HG02938 (cell line): ENCODE measurements at regions not wholly inside any gene's neighbourhood (a gene's known extent, or its start where the extent isn't known, plus 50 kb on each side); places are given as distances from the start of the nearest gene placed in this dataset.

Source experiments
- ATAC-seq: cut with Tn5 transposase; IDR thresholded peaks from one replicate; pipeline ENCODE4 v1.9.1; 2021; ENCODE audit warnings: mild to moderate bottlenecking, moderate library complexity; ENCODE audit not compliant: unreplicated experiment

DNA sequence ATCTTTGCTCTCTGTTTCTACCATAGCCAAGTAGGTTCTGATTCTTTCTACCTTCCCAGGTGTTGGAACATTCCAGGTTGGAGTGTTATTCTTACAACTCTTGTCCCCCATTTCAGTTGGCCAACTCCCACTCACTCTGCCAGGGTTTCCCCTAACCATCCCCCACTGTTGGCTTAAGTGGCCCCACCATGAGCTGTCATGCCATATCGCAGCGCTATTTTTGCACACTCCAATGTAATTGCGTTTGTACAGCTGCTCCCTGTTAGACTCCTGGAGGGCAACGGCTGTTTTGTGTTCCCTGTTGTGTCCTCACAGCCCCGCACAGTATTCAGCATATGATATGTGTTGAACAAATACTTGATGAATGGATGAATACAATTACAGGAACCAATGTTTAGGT is 117.7 kb upstream of the ETS2 start:
- ATAC-seq: no peak

DNA sequence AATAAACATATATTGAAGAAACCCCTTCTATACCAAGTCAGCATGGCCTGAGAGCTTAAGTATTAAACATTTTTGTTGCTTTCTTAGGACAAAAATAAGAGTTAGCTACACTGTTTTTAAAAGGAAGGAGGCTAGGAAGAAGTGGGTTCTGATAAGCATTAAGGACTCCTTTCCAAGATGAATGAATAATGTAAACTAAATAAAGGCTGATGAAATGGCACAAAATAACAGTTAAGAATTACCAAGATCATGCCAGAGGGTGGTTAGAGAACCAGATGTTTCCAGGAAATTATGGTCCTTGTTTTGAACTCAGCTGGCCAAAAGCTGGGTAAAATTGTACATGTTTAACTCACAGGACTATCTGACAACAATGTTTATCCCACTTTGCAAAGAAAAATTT is 114.1 kb upstream of the ETS2 start:
- no peak for ATAC-seq

DNA sequence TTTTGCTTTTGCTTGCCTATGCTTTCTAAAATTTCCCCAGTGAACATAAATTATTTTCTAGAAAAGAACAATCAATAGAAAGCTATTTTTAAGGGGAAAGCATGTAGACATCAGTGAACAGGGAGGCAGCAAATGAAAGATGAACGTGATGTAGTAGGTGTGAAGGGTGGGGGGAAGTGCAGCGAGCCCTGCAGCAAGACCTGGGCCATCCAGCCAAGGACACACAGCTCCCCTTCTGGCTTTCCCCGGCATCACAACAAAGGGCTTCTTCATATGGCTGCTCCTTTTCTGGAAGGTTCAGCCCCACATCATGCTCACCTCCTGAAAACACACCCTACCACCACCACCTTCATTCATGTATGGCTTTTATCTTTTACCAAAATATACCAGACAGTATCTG is 109.2 kb upstream of the ETS2 start:
- ATAC-seq: no peak

DNA sequence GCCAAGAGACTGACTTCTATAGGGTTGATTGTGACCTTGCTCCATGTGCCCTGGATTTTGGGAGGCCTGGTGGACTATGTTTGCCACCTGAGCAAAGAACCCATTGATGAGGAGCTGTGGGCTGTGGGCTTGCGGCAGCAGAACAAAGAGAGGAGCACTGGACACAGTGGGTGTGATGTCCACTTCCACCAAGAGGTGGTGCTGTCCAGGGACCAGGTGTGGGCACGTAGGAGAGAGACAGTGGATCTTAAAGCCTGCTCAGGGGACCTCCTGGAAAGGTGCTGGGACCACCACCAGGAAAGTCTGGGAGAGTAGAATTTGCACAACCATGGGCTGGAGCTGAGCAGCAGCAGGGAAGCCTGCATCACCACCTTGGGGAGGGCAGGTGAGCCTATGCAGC is 106.7 kb upstream of the ETS2 start:
- no peak for ATAC-seq

DNA sequence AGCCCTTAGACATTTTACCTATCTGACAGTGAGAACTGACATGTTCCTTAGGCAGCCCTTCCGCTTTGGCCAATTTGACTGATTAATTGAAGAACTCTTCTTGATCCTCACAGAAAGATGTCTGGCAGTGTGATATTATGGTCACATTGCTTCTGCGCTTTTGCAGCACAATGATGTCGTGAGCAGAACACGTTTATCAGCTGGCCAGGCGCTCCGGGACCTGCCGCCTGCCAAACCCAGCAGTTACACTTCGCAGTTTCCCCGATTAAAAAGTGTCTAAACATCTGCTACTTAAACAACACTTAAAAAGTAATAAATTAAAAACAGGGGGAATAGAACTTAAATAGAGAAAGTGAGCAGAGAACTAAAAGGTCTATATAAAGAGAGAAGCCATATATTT is 103.5 kb upstream of the ETS2 start:
- ATAC-seq: no peak

DNA sequence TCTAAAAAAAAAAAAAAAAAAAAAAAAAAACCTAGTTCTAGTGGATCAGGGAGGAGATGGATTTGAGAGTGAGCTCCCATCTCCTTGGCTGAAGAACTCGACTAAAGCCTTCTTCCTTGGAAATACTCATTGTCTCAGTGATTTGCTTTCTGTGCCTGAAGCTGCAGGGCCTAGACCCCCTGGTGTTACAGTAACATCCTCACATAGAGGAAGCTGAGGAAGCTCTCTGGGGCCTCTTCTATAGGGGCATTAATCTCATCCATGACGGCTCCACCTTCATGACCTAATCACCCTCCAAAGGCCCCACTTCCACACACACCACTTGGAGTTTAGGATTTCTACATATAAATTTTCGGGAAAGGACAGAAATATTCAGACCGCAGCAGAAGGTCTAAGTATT is 95.9 kb upstream of the ETS2 start:
- ATAC-seq: no peak

DNA sequence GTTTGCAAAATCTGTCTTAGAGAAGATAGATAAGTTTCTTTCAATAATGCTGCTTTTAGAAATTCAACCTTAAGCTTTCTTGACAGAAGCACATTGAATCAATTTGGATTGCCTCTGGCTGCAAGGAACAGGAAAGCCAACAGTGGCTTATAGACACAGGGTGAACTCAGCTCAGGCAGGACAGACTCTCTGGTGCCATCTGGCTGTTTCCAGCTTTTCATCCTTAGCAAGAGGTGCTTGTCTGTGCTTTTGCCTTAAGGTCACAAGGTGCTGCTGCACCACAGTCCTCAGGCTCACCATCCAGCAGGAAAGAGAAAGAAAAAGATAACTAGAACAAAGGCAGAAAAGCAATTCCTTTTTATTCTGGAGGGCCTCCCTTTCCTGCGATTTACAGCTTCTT is 93.7 kb upstream of the ETS2 start:
- ATAC-seq: no peak

DNA sequence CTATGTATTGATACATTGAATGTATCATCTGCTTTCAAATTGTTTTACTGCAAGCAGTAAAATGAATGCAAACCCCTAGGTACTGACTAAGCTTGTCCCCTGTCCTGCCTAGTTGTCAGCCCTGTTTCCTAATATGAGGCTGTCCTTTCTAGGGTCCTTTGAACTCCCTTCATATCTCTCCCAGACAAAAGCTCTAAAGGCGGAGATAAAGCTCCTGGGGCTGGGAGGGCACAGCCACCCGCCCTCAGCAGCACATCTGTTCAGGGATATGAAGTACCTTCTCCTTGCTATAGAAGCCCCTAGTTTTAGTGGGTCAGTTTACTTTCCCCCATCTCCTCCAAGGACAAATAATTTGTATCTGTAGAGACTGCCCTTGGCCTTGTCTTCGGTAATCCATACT is 93.1 kb upstream of the ETS2 start:
- no peak for ATAC-seq

DNA sequence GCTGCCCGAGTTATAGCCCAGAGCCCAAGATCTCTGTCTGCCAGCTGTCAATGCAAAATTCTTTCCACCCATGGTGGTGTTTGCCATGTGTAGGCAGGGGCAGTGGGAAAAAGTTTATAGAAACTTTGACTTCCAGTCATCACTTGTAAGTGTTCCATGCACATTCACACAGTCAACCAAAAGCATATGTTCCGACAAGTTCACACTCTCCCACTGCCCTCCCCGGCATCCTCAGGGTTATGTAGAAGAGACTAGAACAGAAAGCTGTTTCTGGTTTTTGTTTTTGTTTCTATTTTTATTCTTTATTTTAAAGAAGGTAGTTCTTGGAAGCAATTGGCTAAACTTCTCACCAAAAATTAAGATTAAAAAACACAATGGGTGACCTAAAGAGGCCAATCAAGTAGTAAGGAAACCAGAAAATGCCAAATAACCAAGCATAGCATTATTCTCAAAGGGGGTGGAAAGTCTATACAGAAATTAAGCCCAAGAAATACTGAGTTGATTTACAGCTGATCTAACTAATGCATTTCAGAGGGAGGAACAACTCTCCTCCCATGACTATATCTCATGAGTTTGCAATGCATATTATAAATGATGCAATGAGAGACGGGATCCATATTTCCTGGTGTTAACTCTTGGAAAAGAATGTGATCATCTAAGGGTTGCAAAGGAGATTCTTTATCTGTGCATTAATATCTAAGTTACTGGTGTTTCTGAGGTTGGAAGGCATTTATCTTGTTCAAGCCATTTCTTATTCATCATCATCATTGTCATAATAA is 91.5 kb upstream of the ETS2 start:
- no peak for ATAC-seq

DNA sequence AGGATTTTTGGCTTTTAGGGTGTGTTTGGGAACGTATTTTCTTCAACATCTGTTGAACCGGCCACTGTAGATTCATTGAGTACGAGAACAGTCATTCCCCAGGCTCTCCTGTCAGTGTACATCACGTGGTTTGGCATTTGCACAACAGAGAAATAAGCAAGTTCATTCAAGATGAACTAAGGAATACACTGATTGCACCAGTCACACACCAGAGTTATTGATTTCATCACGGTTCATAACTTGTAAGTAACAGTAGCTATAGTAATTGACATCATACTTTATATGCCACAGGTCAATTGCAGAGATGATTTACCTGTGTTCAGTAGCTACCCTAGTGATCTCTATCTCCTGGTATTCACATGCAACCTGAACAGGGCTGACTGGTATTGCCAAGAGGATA is 90.7 kb upstream of the ETS2 start:
- no peak for ATAC-seq

DNA sequence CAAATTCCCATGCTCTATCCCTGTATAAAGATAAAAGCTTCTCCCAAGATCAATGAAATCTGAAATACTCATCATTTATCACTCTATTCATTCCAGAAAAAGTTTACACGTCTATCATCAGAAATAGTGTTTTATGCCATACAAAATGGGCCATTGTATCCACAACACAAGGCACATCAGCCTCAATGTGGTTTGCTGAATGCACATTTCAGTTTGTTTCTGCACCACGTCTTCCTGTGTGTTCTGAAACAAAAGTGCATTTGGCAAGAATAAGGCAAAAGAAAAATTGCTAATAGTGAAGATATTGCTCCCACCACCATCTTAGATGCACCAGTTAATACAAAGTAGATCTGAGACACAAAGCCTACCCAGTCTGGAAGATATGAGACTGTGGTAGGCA is 89.6 kb upstream of the ETS2 start:
- ATAC-seq: no peak

DNA sequence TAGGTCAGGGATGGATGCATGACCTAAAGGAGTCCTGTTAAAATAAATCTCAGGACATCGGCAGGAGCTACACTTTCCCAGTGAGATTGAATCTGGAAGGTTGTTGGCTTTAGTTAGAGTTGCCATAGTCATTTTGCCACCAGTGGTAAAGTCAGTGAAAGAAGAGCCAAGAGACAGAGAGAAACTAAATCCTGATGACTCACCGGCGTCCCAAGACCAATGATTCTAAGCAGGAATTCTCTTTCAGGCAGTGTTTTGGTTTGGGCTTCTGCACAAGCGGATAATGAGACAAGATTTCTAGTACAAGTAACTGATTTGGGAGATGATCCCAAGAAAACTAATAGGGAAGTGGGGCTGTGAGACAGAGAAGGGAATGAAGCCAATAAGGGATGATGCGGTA is 88.8 kb upstream of the ETS2 start:
- no peak for ATAC-seq

DNA sequence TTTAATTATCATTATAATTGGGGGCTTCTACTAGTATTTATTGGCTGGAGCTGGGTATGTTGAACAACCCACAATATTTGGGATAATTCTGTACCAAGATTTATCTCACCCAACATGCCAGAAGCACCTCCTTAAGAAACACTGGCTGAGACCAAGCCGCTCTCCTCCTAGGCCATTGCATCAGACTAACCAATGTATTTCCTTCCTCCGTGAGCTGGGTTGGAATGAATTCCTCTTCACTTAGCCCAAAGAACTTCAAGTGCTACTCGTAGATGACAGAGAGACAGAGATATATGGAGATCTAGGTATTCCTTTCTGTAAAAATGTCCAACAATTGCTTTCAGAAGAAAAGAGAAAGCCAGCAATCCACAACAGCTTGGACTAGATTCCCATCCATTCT is 87.2 kb upstream of the ETS2 start:
- ATAC-seq: no peak

DNA sequence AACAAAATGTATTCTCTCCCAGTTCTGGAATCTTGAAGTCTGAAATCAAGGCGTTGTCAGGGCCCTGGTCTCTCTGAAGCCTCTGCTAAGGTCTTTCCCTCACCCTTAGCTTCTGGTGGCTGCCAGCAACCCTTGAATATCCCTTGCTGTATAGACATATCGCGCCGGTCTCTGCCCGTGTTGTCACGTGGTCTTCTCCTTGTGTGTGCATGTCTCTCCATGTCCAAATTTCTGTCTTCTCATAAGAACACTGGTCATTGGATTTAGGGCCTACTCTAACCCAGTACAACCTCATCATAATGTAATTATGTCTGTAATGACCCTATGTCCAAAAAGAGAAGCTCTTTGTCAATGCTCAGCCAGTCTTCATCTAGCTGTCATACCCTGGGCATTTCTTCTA is 85.7 kb upstream of the ETS2 start:
- no peak for ATAC-seq

DNA sequence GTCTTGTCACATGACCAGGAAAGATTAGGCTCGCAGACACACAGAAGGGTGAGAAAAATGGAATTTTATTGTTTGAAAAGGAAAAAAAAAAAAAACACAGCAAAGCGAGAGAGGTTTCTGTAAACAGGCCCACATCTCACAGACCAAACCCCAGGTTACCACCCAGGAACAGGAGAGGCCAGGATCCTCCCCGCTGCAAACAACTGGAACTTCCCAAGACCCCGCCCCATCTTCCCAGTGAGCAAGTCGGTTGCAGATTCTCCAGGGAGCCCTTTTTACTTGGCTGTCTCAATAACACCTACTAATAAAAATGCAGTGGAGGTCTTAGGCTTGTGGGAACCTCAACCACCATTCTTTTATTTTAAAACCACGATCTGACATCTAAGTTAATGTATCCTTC is 84.7 kb upstream of the ETS2 start:
- no peak for ATAC-seq

DNA sequence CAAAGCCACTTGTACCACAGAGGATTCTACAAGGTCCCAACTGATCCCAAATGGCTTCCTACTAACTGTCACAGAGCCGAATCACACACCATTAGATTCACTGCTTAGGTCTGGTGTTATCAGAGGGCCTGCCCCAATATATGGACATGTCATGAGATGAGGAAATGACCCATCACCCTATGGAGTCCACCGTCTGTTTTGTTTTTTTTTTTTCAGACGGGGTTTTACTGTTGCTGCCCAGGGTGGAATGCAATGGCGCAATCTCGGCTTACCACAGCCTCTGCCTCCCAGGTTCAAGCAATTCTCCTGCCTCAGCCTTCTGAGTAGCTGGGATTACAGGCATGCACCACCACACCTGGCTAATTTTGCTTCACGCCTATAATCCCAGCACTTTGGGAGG is 83.8 kb upstream of the ETS2 start:
- no peak for ATAC-seq

DNA sequence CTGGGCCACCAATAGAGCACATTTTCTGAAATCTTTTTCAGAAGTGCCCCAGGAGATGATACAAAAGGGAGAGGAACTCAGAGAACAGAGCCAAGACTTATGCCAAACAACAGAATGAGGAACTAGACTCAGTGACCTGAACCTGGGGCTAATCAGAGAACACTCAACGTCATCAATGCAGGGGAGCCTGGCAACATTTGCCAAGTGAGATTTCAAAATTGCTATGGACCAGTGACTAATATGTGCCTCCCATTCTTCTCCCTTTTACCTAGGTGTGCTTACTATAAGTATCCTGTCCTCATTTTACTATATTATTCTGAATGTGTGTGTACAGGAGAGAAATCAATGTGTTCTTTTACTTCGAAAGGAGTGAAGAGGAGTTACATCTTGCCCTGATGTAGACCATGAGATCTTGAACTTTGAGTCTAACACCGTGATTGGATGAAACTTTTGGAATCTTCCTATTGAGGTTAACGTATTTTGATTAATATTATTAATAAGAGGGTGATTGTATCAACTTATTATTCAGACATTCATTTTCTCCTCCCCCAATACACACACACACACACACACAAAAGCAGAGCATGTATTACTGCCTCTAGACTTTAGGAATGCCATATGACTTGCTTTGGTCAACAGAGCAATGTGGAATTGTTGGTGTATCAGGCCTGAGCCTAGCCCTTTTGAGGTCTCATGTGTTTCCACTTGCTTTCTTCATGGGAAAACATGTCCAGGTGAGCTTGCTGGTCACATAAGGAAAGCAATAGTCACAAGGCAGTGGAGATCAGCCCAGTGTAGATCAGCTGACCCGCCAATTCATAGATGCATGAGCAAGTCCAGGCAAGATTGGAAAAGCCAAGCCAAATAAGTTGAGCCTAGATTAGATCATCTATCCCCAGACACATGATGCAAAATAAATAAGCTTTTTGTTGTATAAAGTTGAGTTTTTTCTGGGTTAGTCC is 80.3 kb upstream of the ETS2 start:
- ATAC-seq: no peak

DNA sequence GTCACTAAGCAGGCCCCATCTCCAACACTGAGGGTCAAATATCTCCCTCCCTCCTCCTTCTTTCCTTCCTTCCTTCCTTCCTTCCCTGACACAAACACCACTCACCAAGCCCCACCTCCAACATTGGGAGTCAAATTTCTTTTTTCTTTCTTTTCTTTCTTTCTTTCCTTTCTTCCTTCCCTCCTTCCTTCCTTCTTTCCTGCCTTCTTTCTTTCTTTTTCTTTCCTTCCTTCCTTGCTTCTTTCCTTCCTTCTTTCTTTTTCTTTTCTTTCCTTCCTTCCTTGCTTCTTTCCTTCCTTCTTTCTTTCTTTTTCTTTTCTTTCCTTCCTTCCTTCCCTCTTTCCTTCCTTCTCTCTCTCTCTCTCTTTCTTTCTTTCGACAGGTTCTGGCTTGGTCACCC is 79.2 kb upstream of the ETS2 start:
- no peak for ATAC-seq

DNA sequence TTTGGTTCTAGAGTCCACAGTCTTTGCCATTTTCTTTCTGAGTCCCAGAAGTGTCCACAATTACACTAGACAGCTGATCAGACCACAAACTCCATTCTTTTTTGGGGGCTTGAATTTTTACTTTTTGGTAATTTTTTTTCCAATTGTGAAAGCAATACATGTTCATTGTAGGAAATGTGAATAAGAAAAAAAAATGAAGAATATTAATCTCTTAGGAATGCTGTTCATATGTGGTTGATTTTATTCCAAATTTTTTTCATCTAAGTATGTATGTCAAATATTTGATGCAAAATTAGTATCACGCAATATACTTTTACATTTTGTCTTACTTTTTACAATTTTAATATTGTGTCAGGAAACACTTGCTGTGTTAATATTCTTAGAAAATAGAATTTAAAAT is 76.4 kb upstream of the ETS2 start:
- ATAC-seq: no peak

DNA sequence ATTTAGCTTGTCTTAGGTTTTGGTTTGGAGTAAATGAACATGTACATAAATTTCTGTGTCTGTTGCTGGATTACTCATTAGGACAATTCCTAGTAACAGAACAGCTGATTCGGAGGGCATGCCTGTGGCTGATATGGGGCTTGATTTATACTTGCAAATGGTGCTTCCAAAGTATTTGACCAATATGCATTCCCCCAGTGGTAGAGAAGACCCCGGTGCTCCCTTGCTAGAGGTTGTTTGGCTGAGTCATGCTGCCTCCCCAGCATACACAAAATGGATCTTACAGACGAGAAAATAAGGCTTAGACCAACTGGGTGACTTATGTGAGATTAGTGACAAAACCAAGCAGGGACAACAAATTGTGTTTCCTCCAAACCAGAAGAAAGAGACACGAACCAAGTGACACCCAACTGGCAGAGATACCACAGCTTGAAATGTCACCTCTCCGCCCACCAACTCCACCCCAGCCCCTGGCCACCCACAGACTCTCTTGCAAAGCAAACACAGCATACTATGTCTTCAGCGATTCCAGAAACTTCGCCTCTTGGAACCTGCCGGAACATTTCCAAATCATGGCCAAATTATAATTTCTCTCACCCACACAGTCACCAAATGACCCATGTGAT is 75.9 kb upstream of the ETS2 start:
- no peak for ATAC-seq

DNA sequence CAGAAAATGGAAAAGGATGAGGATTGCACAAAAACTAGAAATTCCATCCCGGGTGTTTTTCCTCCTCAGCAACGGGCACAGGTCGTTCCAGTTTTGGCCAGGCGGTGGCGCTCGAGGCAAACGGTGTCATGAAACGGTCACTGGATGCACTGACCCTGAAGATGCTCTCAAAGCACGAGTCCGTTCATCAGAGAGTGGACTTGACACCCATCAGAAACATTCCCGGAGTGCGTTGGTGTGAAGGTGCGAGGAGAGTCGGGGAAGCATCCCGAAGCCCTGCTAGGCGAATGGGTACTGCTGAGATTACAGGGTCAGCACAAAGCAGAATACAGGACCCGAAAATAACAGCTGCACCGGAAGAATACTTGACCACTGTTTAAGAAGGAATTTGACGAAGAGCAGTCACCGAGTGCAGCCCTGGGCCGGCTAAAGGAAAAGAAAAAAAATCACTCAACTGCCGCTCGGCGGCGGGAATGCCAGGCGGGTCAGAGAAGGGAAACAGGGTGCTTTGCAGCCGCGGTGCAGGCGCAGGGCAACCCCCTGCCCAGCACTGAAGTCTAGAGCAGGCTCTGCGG is 71.7 kb upstream of the ETS2 start:
- no peak for ATAC-seq
